Mesendoderm (in vitro differentiated cells): ENCODE measurements at regions not wholly inside any gene's neighbourhood (a gene's known extent, or its start where the extent isn't known, plus 50 kb on each side); places are given as distances from the start of the nearest gene placed in this dataset.

Experiments used
- DNase-seq: peaks from one replicate; pipeline ENCODE4 v3.0.0; 2013
- H2AK5ac ChIP-seq: 2 replicates; pipeline ENCODE4 v1.6.1; 2013; ENCODE audit warnings: low read length, inconsistent platforms
- H2BK120ac ChIP-seq: 2 replicates; pipeline ENCODE4 v1.6.1; 2013; ENCODE audit warnings: low read depth, mild to moderate bottlenecking, low read length, moderate library complexity, mixed read lengths
- H2BK15ac ChIP-seq: replicated peaks from 2 replicates; pipeline ENCODE4 v1.6.1; 2013; ENCODE audit warnings: low read depth, mild to moderate bottlenecking, moderate library complexity
- H2BK5ac ChIP-seq: 2 replicates; pipeline ENCODE4 v1.6.1; 2013; ENCODE audit warnings: low read length, inconsistent platforms
- H3K18ac ChIP-seq: 2 replicates; pipeline ENCODE4 v1.6.1; 2013; ENCODE audit warnings: mild to moderate bottlenecking, low read length, mixed read lengths
- H3K23ac ChIP-seq: one replicate; pipeline ENCODE4 v1.6.1; 2013; ENCODE audit warnings: low read length
- H3K27ac ChIP-seq: 2 replicates; pipeline ENCODE4 v1.5.1; 2013; ENCODE audit warnings: low read depth, mild to moderate bottlenecking, inconsistent platforms, low read length, moderate library complexity
- H3K27me3 ChIP-seq: 2 replicates; pipeline ENCODE4 v1.6.1; 2013; ENCODE audit warnings: low read length, control low read depth, mild to moderate bottlenecking, inconsistent platforms; ENCODE audit not compliant: insufficient read depth, poor library complexity
- H3K36me3 ChIP-seq: 2 replicates; pipeline ENCODE4 v1.6.1; 2013; ENCODE audit warnings: low read length, inconsistent platforms; ENCODE audit not compliant: control insufficient read depth, insufficient read depth
- H3K4ac ChIP-seq: one replicate; pipeline ENCODE4 v1.6.1; 2013; ENCODE audit warnings: low read depth, mild to moderate bottlenecking, low read length, moderate library complexity
- H3K4me1 ChIP-seq: 2 replicates; pipeline ENCODE4 v1.6.1; 2013; ENCODE audit warnings: low read depth, low read length, inconsistent platforms; ENCODE audit not compliant: control insufficient read depth
- H3K4me2 ChIP-seq: 2 replicates; pipeline ENCODE4 v1.6.1; 2013; ENCODE audit warnings: low read length
- H3K4me3 ChIP-seq: 2 replicates; pipeline ENCODE4 v1.5.1; 2013; ENCODE audit warnings: mild to moderate bottlenecking, low read length
- H3K56ac ChIP-seq: one replicate; pipeline ENCODE4 v1.6.1; 2013; ENCODE audit warnings: low read length
- H3K79me1 ChIP-seq: 2 replicates; pipeline ENCODE4 v1.6.1; 2013; ENCODE audit warnings: low read length, inconsistent platforms
- H3K79me2 ChIP-seq: 2 replicates; pipeline ENCODE4 v1.6.1; 2013; ENCODE audit warnings: mild to moderate bottlenecking, low read length; ENCODE audit not compliant: control insufficient read depth, insufficient read depth
- H3K9ac ChIP-seq: 2 replicates; pipeline ENCODE4 v1.6.1; 2013; ENCODE audit warnings: low read length, inconsistent platforms
- H4K5ac ChIP-seq: one replicate; pipeline ENCODE4 v1.6.1; 2013; ENCODE audit warnings: low read length
- H4K8ac ChIP-seq: one replicate; pipeline ENCODE4 v1.6.1; 2013; ENCODE audit warnings: low read depth, mild to moderate bottlenecking, control low read depth, low read length, moderate library complexity
- WGBS: extraction: QIAGEN DNeasy Blood & Tissue Kit; methylation state at CpG from one replicate; pipeline ENCODE4 v1.1.7; 2013; ENCODE audit warnings: low lambda C conversion rate, missing lambda C conversion rate; ENCODE audit not compliant: insufficient coverage; ENCODE audit errors: extremely low coverage; 5-methylcytosine and 5-hydroxymethylcytosine counted together

DNA sequence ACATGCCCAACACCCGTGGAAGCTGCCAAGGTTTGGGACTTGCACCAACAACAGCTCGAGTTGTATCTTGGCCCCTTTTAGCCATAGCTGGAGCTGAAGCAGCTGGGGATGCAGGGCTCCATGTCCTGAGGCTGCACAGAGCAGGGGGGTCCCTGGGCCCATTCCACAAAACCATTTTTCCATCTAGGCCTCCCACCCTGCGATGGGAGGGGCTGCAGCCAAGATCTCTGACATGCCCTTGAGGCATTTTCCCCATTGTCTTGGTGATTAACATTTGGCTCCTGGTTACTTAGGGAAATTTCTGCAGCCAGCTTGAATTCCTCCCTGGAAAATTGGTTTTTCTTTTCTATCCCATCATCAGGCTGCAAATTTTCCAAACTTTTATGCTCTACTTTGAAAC, 637.8 kb upstream of the VSTM2A start:
- H3K56ac ChIP-seq = no peak overlapping the region
- no CpG with 5 or more reads among the region's 3 CpGs for WGBS
- no peaks in the 10 kb centered on the region for H3K79me2 ChIP-seq

DNA sequence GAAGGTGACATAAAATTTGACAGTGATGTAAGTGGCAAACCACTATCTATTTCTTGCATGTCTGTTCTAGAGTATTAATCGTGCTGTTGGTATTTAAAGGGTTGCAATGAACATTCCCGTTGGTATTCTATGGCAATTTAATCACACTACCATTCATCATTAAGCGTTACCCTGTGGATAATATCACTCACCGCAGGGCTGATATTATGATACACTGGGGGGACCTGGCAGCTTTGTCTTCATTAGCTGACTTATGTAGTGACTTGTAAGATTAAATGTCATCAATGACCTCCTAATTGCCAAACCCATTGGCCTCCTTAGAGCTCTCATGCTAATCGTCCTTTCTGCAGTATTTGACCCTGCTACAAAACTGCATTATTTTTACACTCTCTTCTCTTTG, 624.5 kb upstream of the VSTM2A start:
- no CpG with 5 or more reads among the region's 5 CpGs for WGBS
- no peak overlapping the region for H3K27ac ChIP-seq
- H3K56ac ChIP-seq = no peak overlapping the region

More for the DNA sequence above, 637.8 kb upstream of the VSTM2A start:
- Histone ChIP-seq H2BK15ac (no peak overlapping the region), H2BK5ac (no peak overlapping the region), H3K4me1 (no peaks in the 10 kb centered on the region), H3K27me3 (no peaks in the 10 kb centered on the region), H3K27ac (no peak overlapping the region), H4K8ac (no peak overlapping the region), H3K9ac (no peak overlapping the region), H3K79me1 (no peaks in the 10 kb centered on the region), H3K23ac (no peak overlapping the region), H2AK5ac (no peak overlapping the region), H3K4me3 (no peak overlapping the region), H3K4ac (no peak overlapping the region), H3K36me3 (no peaks in the 10 kb centered on the region), H3K18ac (no peak overlapping the region), H4K5ac (no peak overlapping the region), H3K4me2 (no peak overlapping the region), H2BK120ac (no peak overlapping the region)
- peak; percentile 42 for DNase-seq

DNA sequence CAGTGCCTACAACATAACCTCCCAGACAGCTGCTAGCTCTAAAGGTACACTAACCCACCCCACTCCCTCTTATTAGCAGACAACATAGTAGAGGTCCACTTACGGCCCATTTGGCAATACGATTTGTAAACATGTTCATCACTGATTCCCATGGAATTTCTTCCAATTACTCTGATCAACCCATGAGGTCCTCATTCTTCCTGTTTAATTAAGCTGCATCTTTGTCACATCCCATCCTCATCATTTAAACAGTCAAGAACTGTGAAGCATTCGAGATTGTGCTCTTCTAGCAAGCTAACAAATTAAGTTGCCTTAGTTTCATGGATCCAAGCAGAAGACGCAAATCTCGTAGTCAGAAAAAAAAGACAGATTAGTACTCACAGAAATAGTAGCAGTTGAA, 622.2 kb upstream of the VSTM2A start:
- no peak overlapping the region for H3K18ac ChIP-seq
- H3K4ac ChIP-seq = no peak overlapping the region
- H3K56ac ChIP-seq = no peak overlapping the region
- no peak overlapping the region for H4K8ac ChIP-seq
- no peak overlapping the region for H2BK15ac ChIP-seq
- no CpG with 5 or more reads among the region's 5 CpGs for WGBS
- H3K4me2 ChIP-seq = no peak overlapping the region
- H2BK120ac ChIP-seq = no peak overlapping the region
- H3K36me3 ChIP-seq = no peaks in the 10 kb centered on the region
- no peak overlapping the region for H2AK5ac ChIP-seq
- H4K5ac ChIP-seq = no peak overlapping the region
- H3K27ac ChIP-seq = no peak overlapping the region
- no peak overlapping the region for H3K4me3 ChIP-seq
- no peaks in the 10 kb centered on the region for H3K27me3 ChIP-seq
- no peak overlapping the region for H3K23ac ChIP-seq
- no peaks in the 10 kb centered on the region for H3K4me1 ChIP-seq
- no peak overlapping the region for H3K9ac ChIP-seq
- H3K79me1 ChIP-seq = no peaks in the 10 kb centered on the region
- H2BK5ac ChIP-seq = no peak overlapping the region
- no peak for DNase-seq
- H3K79me2 ChIP-seq = no peaks in the 10 kb centered on the region

More for the DNA sequence above, 624.5 kb upstream of the VSTM2A start:
- H4K8ac ChIP-seq = no peak overlapping the region
- H3K79me2 ChIP-seq = no peaks in the 10 kb centered on the region
- H2BK15ac ChIP-seq = no peak overlapping the region
- H3K9ac ChIP-seq = no peak overlapping the region
- no peak overlapping the region for H2AK5ac ChIP-seq
- H3K36me3 ChIP-seq = no peaks in the 10 kb centered on the region
- no peaks in the 10 kb centered on the region for H3K4me1 ChIP-seq
- H3K4ac ChIP-seq = no peak overlapping the region
- DNase-seq = no peak
- no peaks in the 10 kb centered on the region for H3K79me1 ChIP-seq
- H3K18ac ChIP-seq = no peak overlapping the region
- no peak overlapping the region for H3K23ac ChIP-seq
- H3K4me2 ChIP-seq = no peak overlapping the region
- no peak overlapping the region for H2BK5ac ChIP-seq
- no peak overlapping the region for H2BK120ac ChIP-seq
- H3K4me3 ChIP-seq = no peak overlapping the region
- no peaks in the 10 kb centered on the region for H3K27me3 ChIP-seq
- H4K5ac ChIP-seq = no peak overlapping the region

- no peak overlapping the region for H3K9ac ChIP-seq
- H2BK5ac ChIP-seq = no peak overlapping the region
- H3K4ac ChIP-seq = no peak overlapping the region
- H3K79me2 ChIP-seq = no peaks in the 10 kb centered on the region
- no peaks in the 10 kb centered on the region for H3K36me3 ChIP-seq
- H3K23ac ChIP-seq = no peak overlapping the region
- no peak overlapping the region for H4K5ac ChIP-seq
- no peak overlapping the region for H3K4me2 ChIP-seq
- no peak overlapping the region for H3K18ac ChIP-seq
- H3K27me3 ChIP-seq = no peaks in the 10 kb centered on the region
- no peak overlapping the region for H2AK5ac ChIP-seq
- no peak overlapping the region for H4K8ac ChIP-seq
- no peak overlapping the region for H3K4me3 ChIP-seq
- H3K79me1 ChIP-seq = no peaks in the 10 kb centered on the region
- no CpG with 5 or more reads among the region's 3 CpGs for WGBS
- no peak overlapping the region for H2BK120ac ChIP-seq
- no peak overlapping the region for H3K56ac ChIP-seq
- H2BK15ac ChIP-seq = no peak overlapping the region
- no peaks in the 10 kb centered on the region for H3K4me1 ChIP-seq
- H3K27ac ChIP-seq = no peak overlapping the region
- DNase-seq = no peak
Measured at GRCh38 chr7:53940483-53940882, 601.7 kb upstream of the VSTM2A start.

DNA sequence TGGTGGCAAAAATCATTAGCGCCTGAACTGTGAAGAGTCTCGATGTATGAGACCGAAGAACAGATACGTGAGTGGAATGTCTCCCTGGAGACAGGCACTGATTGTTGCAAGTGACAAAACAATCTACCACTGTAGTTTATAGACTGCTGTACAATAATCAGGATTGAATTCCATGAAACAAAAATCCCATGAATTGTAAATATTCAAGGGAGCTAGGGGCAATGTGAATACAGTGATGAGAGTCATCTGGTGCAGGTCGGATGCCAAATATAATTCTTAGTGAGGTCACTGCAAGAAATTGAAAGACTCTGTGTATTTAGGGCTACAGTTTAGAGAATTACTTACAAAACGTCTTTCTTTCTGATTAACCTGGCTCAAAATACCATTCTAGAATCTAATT, 594.4 kb upstream of the VSTM2A start:
- Histone ChIP-seq H2BK5ac (no peak overlapping the region), H3K27ac (no peak overlapping the region), H3K79me1 (no peaks in the 10 kb centered on the region), H3K18ac (no peak overlapping the region), H3K79me2 (no peaks in the 10 kb centered on the region), H3K4me3 (no peak overlapping the region), H3K4me1 (no peaks in the 10 kb centered on the region), H3K56ac (no peak overlapping the region), H3K4me2 (no peak overlapping the region), H3K23ac (no peak overlapping the region), H4K5ac (no peak overlapping the region), H2BK120ac (no peak overlapping the region), H4K8ac (no peak overlapping the region), H2AK5ac (no peak overlapping the region), H3K4ac (no peak overlapping the region), H3K27me3 (no peaks in the 10 kb centered on the region), H2BK15ac (no peak overlapping the region), H3K9ac (no peak overlapping the region), H3K36me3 (no peaks in the 10 kb centered on the region)
- DNase-seq = no peak
- WGBS = no CpG with 5 or more reads among the region's 6 CpGs

GRCh38 chr7:53965716-53966115, 576.5 kb upstream of the VSTM2A start:
- Histone ChIP-seq H2BK15ac (no peak overlapping the region), H3K79me2 (no peaks in the 10 kb centered on the region), H3K4me1 (no peaks in the 10 kb centered on the region), H2AK5ac (no peak overlapping the region), H4K8ac (no peak overlapping the region), H3K4me2 (no peak overlapping the region), H3K27me3 (no peaks in the 10 kb centered on the region), H3K23ac (no peak overlapping the region), H3K4ac (no peak overlapping the region), H3K4me3 (no peak overlapping the region), H3K36me3 (no peaks in the 10 kb centered on the region), H3K79me1 (no peaks in the 10 kb centered on the region), H4K5ac (no peak overlapping the region), H3K27ac (no peak overlapping the region), H2BK120ac (no peak overlapping the region), H2BK5ac (no peak overlapping the region), H3K18ac (no peak overlapping the region), H3K9ac (no peak overlapping the region), H3K56ac (no peak overlapping the region)
- no CpG with 5 or more reads among the region's 3 CpGs for WGBS
- no peak for DNase-seq
